ENCODE measurements at regions not wholly inside any gene's neighbourhood (a gene's known extent, or its start where the extent isn't known, plus 50 kb on each side); places are given as distances from the start of the nearest gene placed in this dataset.
A peak's percentile ranks its signal among the peaks of the same experiment; 100 is the strongest.

DNA sequence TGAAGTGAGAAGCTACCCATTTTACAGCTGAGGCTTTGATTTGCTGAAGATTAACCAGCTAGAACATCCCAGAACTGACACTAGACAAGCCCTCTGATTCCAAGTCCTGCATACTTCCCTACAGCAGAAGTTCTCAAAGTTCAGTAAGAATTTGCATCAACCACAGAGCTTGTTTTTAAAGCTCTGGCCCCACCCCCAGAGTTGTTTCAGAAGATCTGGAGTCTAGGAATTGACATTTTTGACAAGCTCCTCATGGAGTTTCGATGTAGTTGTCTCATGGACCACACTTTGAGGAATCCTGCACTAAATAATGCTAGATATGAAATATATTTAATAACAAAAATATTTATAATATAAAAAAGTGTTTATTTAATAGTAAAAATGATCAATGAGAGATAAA, 120.3 kb upstream of the ADAMTS18 start:
- no peak for DNase-seq

- no peak for DNase-seq
Measured at GRCh38 chr16:77555791-77556190, 121.0 kb upstream of the ADAMTS18 start.

DNA sequence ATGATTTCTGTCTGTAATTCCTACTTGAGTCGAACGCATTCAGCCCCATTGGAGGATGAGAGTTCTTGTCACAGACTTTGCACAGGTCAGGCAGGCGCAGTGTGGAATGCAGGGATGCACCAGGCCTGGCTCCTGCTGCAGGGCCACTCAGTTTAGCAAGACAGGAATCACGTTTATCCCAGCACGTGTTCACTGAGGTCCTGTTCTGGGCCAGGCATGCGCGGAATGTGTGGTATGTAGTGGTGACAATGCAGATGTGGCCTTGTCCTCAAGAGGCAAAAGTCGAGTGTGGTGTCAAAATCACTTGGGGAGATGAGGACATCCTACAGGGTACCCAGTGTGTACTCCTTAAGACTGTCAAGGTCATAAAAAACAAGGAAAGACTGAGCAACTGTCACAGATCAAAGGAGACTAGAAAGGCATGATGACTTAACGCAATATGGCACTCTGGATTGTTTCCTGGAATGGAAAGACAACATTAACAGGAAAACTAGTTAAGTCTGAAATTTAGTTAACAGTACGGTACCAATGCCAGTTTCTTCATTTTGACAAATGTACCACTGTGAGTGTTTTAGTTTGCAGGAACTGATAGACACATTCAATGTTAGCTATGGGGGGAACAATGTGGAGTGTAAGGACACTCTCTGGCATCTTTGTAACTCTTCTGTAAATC, 121.5 kb upstream of the ADAMTS18 start:
- DNase-seq = no peak

DNA sequence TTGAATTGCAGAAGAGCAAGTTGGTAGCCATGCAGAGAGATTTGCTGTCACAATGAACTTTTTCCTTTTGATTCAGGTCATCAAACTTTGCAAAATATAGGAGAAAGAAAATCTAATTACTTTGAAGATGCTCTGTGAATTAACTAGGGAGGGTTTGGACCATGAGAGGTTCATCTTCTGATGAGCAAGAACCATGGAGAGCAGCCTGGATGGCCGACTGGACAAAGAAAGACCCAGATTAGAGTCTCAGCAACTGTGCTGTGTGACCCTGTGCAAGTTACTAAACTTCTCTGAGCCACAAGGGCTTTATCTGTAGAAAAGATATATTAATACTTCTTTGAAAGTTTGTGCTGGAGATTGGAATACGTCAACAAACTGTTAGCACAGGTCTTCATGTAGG, 122.6 kb upstream of the ADAMTS18 start:
- DNase-seq = no peak

DNA sequence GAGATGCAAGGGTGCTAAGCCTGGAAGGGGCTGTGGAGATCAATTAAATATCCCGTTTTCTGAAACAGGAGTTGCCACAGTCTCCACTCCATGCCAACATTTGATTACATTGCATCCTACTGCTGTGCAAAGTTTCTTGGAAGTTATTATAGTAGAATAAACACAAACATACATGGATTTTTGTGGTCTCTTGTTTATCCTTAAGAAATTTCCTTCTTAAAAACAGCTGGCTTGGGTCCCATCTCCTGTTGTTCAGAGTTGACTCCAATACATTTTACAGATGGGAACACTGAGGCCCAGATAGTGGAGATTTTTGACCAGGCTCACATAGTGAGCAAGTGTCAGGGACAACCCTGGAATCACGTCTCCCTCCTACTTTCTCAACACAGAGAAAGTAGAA, 124.0 kb upstream of the ADAMTS18 start:
- DNase-seq = no peak

DNA sequence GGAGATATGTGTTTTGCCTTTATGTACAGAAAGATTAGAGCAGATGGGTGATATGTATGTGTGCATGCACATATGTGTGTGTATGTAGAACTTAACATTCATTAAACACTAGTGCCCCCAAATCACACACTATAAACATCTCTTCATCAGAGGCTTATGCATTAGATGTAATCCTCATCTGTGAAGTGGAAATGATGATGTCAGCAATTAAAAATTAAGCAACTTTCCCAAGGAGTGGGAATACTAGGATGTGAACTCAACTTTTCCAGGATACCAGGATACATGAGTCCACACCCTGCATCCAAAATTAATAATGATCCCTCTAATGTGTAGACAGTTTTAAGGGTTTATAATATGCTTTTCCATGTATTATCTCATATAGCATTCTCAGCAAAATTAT, 127.7 kb upstream of the ADAMTS18 start:
- no peak for DNase-seq

DNA sequence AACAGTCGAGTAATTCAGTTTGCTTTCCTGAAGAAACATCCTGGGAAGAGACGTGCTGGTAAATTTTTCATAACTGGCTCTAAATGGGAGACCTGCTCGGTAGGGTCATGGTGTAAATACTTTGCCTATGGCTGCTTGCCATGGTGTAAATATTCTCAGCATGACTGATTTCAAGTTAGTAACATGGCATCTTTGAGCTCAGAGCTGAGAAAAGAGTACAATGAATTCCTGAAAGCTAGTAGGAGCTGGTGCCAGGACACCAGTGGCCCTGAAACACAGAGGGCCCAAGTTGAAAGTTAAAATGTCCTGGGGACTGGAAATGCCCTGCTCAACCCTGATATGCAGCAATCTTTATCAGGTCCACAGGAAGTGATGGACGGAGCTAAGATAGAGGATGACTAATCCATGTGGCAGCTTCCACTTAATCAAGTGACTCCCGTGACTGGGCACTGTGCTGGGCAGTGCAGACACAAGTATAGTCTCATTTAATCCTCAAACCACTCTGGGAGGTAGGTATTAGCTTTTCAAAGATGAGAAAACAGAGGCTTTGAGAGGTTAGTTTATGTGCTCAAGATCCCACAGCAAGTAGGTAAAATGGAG, 130.1 kb upstream of the ADAMTS18 start:
- no peak for DNase-seq

DNA sequence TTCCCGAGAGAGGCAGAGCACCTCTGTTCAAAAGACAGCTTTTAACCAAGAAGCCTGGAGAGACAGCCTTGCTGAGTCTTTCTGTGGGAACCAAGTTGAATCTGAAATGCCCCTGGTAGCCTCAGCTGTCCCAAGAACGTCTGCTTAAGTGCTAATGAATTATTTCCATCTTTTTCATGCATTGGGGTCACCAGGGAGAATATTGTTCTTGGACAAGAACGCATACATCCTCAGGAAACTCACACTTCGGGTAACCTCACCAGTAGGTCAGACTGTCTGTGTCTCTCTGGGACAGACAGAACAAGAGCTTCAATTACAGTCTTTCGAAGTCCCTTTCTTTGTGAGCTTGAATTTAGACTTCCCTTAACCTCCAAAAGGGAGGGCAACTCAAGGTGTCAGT, 134.6 kb upstream of the ADAMTS18 start:
- DNase-seq = no peak

DNA sequence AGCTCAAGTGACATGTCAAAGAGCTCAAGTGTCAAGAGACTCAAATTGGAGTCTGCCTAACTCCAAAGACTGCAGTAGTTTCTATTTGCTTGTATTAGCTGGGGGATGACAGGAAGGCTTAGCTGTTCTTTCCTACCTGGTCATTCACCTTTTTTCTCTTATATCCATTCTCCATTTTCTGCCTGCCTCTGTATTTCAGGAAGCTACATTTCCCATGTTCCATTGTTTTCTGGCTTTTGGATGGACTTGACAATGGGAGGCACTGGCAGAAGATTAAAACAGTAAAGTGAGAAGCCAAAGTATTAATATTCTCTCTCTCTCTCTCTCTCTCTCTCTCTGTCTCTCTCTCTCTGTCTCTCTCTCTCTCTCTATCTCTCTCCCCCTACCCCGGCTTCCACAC, 135.7 kb upstream of the ADAMTS18 start:
- no peak for DNase-seq

- DNase-seq = no peak
Measured at GRCh38 chr16:77571115-77571862, 136.5 kb upstream of the ADAMTS18 start.

DNA sequence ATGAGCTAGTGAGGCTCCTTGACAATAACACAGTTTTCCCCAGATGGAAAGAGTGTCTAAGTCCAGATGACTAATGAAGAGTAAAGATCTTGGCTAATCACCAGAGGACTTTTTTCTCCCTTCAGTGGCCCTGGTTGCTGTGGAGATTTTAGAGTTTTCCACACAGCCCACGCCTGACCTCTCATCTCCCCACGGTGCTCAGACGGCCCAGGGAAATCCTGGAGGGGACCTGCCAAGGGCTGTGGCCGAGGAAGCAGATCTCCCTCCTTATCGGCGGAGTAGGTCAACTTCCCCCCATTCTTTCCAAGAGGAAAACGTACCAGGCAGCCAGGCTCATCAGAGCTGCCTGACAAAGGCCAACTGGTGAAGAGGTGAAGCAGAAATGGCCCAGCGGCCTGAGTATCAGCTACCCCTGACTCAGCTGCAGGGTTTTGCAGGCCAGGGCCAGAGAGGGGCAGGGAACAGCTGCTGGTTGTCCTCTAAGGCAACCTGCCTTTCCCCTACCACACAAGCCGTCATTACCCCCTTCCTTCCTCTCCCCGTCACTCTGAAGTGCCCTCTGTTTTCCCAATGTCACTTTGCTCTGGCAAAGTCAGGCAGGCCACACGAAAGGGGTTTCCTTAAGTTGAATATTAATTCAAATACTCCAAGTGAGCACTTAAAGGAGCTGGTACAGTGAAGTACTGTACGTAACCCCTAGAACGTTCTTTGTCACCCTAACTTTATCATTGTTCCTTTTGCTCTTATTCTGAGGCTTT, 140.2 kb upstream of the ADAMTS18 start:
- no peak for DNase-seq

DNA sequence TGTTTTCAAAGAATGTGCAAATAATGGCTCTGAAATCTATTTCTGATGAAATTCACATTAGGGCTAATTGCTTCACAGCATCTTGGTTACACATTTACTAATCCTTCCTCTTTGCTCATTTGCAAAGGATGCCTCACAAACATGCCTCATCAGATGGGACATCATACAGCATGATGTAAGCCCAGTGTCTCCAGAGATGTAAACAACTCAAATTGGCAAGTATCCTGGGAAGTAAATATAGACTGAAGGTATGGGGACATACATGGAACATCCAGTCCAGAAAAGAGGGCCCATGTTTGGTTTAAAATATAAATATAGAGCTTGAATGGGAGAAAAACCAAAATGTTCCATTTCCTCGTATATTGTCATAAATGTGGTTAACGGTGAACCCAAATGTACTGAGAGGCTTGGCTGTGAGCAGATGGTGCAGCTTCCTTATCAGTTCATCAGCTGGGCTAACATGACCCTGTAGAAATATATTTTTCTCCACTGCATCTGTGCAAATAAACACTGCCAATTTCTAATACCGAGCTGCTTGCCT, 142.9 kb upstream of the NUDT7 start:
- DNase-seq = no peak

DNA sequence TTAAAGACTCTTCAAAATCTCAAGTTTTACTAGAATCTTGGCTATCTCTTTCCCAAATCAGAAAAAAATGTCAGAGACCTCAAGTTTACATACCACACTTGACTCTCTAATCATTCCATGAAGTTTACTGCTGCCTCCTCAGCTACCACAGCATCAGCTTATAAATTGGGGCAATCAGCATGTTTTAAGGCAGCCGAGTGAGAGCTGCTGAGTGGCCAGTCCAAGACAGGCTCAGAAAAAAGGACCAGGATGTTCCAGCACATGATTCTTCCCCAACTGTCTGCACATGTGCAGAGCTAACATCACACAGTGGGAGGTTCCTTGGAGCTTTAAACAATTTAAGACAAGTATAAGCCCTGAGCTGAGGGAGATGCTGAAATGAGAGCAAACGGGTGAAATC, 140.6 kb upstream of the NUDT7 start:
- no peak for DNase-seq

DNA sequence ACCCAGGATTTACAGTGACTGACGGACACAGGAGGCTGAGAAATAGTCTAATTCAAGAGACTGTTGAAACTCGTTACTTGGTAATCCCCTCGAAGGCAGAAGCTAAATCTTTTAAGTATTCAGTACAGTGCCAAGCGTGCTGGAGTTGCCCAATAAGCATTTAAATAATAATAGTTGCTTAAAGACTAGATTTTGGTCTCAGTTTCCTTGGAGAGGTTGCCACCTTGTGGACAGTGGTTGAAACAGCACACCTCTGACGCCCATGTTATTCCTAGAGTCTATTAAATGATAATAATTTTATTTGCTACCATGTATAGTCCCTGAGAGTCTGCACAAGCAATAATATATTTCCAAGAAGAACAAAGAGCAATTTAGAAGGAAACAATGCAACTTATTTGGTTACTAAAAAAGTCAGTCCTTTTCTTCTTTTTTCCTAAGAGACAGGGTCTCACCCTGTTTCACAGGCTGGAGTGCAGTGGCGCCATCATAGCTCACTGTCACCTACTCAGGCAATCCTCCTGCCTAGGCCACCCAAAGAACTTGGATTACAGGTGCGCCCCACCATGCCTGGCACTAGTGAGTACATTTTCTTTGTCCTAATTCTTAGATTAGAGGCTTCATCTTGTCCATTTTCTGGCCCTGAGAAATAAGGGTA, 138.0 kb upstream of the NUDT7 start:
- DNase-seq = peak; percentile 59 to 63

GRCh38 chr16:77585379-77586251, 136.7 kb upstream of the NUDT7 start:
- DNase-seq = no peak

- DNase-seq = no peak
Measured at GRCh38 chr16:77588389-77588788, 133.9 kb upstream of the NUDT7 start.

DNA sequence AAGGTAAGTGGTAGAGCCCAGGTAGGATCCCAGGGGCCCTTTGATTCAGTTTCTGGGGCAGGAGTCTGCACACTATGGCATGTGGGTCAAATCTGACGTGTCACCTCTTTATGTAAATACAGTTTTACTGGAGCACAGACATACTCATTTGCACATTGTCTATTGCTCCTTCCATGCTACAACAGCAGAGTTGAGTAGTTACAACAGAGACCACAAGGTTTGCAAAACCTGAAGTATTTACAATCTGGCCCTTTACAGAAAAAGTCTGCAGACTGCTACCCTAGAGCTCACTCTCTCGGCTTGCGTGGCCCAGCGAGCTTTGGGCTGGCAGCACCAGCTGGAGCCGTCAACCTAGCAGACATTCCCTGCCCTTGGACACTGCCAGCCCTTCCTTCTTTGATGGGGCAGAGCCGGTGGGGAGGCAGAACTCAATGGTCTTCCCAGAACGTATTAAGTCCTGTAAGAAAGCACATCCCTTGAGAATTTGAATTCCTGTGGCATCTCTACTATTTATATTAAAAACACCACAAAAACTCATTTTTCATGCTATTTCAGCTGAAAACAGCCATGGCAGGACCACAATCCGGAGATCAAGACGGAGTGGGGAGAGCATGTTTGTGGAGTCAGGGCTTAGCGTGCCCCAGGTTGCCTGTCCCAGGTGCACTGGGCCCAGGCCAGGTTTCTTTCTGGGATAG, 133.1 kb upstream of the NUDT7 start:
- DNase-seq = no peak

DNA sequence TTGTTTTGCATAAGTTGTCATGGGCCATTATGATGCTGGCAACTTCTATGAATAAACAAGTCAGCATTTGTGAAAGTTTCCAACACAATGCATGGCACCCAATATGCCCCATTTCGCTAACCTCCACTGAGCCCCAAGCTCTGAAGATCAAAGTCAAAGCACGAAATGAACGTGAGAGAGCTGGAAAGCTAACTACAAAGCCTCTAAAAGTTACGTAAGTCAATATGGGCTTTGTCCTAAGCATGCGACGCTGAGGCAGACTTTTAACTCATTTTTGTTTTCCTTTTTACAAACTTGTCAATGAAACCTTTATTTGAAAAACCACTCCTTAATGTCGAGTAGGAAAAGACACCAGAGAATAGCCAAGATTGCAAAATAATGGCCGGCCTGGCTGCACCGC, 131.6 kb upstream of the NUDT7 start:
- no peak for DNase-seq

DNA sequence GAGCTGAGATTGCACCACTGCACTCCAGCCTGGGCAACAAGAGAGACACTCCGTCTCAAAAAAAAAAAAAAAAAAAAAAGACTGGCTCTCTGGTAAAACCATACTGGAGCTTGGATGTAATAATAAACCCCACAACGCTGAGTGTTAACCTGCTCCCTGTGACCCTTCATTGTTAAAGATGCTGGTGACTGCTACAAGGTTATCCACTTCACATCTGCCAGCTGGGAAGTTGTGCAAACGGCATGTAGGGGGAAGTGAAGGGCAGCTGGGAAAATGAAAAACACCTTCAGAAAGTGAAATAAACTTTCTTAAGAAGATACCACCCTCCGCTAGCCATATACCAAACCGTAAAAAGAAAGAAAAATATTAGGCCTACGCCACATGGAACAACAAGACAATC, 131.0 kb upstream of the NUDT7 start:
- DNase-seq = no peak

- no peak for DNase-seq
Measured at GRCh38 chr16:77592021-77592420, 130.3 kb upstream of the NUDT7 start.

- DNase-seq = no peak
Measured at GRCh38 chr16:77594057-77594456, 128.3 kb upstream of the NUDT7 start.

All from AML-193 (cell line).